ENCODE measurements at regions not wholly inside any gene's neighbourhood (a gene's known extent, or its start where the extent isn't known, plus 50 kb on each side); places are given as distances from the start of the nearest gene placed in this dataset.
"Not testable (repeated sequence)": the region's sequence is repeated elsewhere in the genome, so short reads cannot be mapped to it uniquely, and the experiment has no call there.

GRCh38 chr20:29119684-29120083 lies 2137.8 kb upstream of the DEFB115 start:
- DNase-seq (ENCODE audit: low spot score) = not testable (repeated sequence)

DNA sequence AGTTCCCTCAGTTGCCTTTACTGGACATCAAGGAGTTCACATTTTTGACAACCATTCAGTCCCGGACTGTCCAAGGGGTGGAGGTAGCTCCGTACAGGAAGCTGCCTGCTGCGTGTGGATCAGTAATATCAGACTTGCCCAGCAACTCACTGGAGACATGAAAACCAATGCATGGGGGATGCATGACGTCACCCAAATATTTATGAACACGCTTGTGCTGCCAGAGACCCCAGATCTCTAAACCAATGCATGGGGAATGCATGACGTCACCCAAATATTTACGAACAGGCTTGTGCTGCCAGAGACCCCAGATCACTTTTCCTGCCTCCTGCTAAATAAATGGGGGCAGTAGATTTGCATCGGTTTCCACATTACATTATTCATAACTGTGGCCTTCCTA lies 2137.4 kb upstream of the DEFB115 start:
- DNase-seq (ENCODE audit: low spot score) = not testable (repeated sequence)

DNA sequence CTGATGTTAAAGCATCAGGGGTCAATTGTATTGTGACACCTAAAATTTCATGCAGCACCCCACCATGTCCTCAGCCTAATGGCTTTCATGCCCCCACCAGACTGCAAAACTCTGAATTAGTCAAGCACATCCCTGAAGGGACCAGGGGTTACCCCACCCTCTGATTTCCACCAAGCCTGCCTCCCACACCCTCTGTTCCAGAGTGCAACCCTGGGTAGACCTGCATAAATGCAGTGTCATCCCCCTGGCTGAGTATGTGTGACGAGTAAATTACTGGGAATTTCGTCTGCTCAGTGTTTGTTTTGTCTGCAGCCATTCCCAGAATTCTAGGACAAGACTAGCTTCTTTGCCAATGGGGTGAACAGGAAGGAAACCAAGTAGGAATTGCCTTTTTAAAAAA lies 2136.9 kb upstream of the DEFB115 start:
- not testable (repeated sequence) for DNase-seq (ENCODE audit: low spot score)

DNA sequence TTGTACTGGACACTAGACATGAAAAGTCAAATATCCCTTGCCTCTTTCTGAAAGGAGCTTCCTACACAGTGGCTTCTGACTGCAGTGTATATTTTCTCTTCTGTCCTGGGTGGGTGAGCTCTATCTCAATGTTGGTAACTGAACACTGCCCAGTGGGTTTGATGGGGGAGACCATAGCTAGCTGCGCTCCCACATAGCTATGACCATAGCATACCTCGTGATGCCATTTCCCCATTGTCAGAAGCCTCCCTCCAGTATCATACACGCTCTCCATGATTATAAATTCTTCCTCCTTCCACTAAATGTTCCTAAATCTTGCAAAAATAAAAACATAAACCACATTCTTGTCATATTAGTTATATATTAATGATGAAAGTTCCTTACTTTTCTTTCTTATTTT lies 2134.7 kb upstream of the DEFB115 start:
- DNase-seq (ENCODE audit: low spot score) = not testable (repeated sequence)

GRCh38 chr20:29123861-29124260 lies 2133.6 kb upstream of the DEFB115 start:
- no peak for DNase-seq (ENCODE audit: low spot score)
